Transverse colon (tissue), 4 donors: ENCODE measurements at regions not wholly inside any gene's neighbourhood (a gene's known extent, or its start where the extent isn't known, plus 50 kb on each side); places are given as distances from the start of the nearest gene placed in this dataset.
"Not testable (repeated sequence)": the region's sequence is repeated elsewhere in the genome, so short reads cannot be mapped to it uniquely, and the experiment has no call there.

Source experiments
- DNase-seq: peaks from one replicate; pipeline ENCODE4 v3.0.0-alpha.2; 2019
- H3K27ac ChIP-seq, 4 donors: fragments of 200-600 bp; sonication (generic); 2 replicates each; pipeline ENCODE4 v1.5.1; 2016 to 2018; ENCODE audit warnings: inconsistent platforms in 4 of 4
- H3K27me3 ChIP-seq: fragments of 200-600 bp; sonication (generic); 2 replicates; pipeline ENCODE4 v1.5.1; 2017; ENCODE audit warnings: inconsistent platforms
- H3K36me3 ChIP-seq, 4 donors: fragments of 200-600 bp; sonication (generic); 2 replicates each; pipeline ENCODE4 v1.5.1; 2017 to 2019; ENCODE audit warnings: inconsistent platforms in 4 of 4
- H3K4me1 ChIP-seq, 4 donors: fragments of 200-600 bp; sonication (generic); 2 replicates each; pipeline ENCODE4 v1.5.1; 2017 to 2020; ENCODE audit warnings: inconsistent platforms in 4 of 4
- H3K4me3 ChIP-seq, 4 donors: fragments of 200-600 bp; sonication (generic); 1 replicate in 1 of 4; 2 replicates in 3 of 4; pipeline versions ENCODE4 v1.5.1 to v1.6.1; 2017 to 2019; ENCODE audit warnings: inconsistent platforms in 4 of 4
- H3K9me3 ChIP-seq, 2 donors: fragments of 200-600 bp; sonication (generic); 2 replicates each; pipeline ENCODE4 v1.5.1; 2017 to 2019; ENCODE audit warnings: inconsistent platforms in 2 of 2
- EP300 ChIP-seq: sonication (generic); formaldehyde crosslinking; IDR thresholded peaks from one replicate; pipeline ENCODE4 v1.6.1; 2017; ENCODE audit warnings: antibody characterized with exemption, low read depth
- POLR2A ChIP-seq: fragments of 450-650 bp; IDR thresholded peaks from one replicate; pipeline ENCODE4 v1.6.1; 2016; ENCODE audit warnings: antibody characterized with exemption, mild to moderate bottlenecking, moderate library complexity
- POLR2AphosphoS5 ChIP-seq, 3 donors: sonication (generic); formaldehyde crosslinking; IDR thresholded peaks; one replicate each; pipeline ENCODE4 v1.6.1; 2016; ENCODE audit warnings: antibody characterized with exemption in 3 of 3
- WGBS, 2 donors: methylation state at CpG; one replicate each; pipeline ENCODE4 v1.1.5; 2018; ENCODE audit warnings: low coverage in 1 of 2; 5-methylcytosine and 5-hydroxymethylcytosine counted together
- in situ Hi-C, 4 donors: fragments of 200-750 bp; cut with MboI; loops; one replicate each; pipeline versions ENCODE4 v1.15.0 to v1.15.1; 2017; ENCODE audit warnings: low sequenced_read_pairs in 3 of 4, low pct_ligation_motif_present in 1 of 4, low pct_unique_long_range_greater_than_20kb in 1 of 4
- intact Hi-C: fragments of 100-400 bp; cut with DNase I; formaldehyde crosslinking; loops from one replicate; pipeline ENCODE4 v1.15.1; 2023; ENCODE audit warnings: low total_unique reads
- TF ChIP-seq, protein P1 (sequence below), 5 experiments: fragments of 200-600 bp in 3 of 5; fragments of 450-650 bp in 2 of 5; sonication (generic) in 3 of 5; IDR thresholded peaks; 1 replicate in 2 of 5; 2 replicates in 3 of 5; pipeline ENCODE4 v1.5.1; 2016 to 2017; ENCODE audit warnings: antibody characterized with exemption in 5 of 5, inconsistent platforms in 3 of 5, mild to moderate bottlenecking in 2 of 5, moderate library complexity in 1 of 5

DNA sequence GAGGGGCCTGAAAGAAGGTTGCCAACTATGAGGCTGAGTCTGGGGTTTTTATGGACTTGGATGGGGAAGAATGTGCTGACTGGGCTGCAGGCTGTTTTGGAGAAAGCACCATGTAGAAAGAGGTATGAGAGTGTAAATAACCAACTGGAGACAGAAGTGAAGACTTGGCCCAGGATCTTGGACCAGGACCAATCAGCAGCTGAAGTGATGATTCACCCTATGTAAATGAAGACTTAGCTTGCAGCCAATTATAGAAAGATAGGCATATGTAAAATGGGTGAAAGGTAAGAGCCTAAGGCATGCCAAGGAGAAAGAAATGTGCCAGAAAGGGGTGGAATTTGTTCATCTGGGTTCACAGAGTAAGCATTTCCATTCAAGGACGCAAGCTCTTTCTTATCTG is 856.7 kb upstream of the PRKX start:
- WGBS, 2 donors, result 60 to 64% methylated on average over 1 of the region's 1 CpG
- H3K9me3 ChIP-seq, result no peaks in the 10 kb centered on the region
- H3K4me1 ChIP-seq, result no peaks in the 10 kb centered on the region
- no peak overlapping the region for H3K4me3 ChIP-seq
- no peaks in the 10 kb centered on the region for H3K27me3 ChIP-seq
- H3K27ac ChIP-seq, result no peak overlapping the region
- DNase-seq, result no peak
- intact Hi-C loops, result no loop called here
- in situ Hi-C loops, result no loop called here
- TF ChIP-seq, protein P1, sequence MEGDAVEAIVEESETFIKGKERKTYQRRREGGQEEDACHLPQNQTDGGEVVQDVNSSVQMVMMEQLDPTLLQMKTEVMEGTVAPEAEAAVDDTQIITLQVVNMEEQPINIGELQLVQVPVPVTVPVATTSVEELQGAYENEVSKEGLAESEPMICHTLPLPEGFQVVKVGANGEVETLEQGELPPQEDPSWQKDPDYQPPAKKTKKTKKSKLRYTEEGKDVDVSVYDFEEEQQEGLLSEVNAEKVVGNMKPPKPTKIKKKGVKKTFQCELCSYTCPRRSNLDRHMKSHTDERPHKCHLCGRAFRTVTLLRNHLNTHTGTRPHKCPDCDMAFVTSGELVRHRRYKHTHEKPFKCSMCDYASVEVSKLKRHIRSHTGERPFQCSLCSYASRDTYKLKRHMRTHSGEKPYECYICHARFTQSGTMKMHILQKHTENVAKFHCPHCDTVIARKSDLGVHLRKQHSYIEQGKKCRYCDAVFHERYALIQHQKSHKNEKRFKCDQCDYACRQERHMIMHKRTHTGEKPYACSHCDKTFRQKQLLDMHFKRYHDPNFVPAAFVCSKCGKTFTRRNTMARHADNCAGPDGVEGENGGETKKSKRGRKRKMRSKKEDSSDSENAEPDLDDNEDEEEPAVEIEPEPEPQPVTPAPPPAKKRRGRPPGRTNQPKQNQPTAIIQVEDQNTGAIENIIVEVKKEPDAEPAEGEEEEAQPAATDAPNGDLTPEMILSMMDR (IDR thresholded peaks at IDR 0.05), result no peak
- TF ChIP-seq EP300, result no peak
- no peak for TF ChIP-seq POLR2A
- H3K36me3 ChIP-seq, result no peaks in the 10 kb centered on the region

DNA sequence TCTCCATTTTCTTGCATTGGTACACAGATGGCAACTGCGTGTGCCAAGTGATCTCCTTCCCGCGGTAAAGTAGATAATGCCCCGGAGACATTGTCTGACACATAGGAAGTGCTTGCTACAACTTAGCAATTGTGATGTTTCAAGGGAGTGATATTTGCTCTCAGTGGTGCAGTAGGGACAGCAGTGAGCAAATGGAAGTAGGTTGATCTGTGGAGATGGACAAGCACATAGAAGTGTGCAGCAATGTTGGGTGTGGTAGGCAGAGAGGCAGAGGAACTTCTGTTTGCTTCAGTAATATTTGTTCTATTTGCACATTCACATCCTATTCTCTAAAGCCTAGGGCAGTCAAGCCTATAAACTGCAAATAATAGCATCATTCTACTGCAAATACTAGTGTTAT is 846.7 kb upstream of the PRKX start:
- H3K27me3 ChIP-seq, result no peaks in the 10 kb centered on the region
- WGBS, 2 donors, result 92% methylated on average over 4 of the region's 4 CpGs; no CpG with 5 or more reads in 1 of the 2 donors
- TF ChIP-seq, protein P1 (IDR thresholded peaks at IDR 0.05), result no peak
- no peak for TF ChIP-seq EP300
- TF ChIP-seq POLR2AphosphoS5 (IDR thresholded peaks at IDR 0.05), result no peak
- TF ChIP-seq POLR2A, result no peak
- H3K4me1 ChIP-seq, result no peaks in the 10 kb centered on the region
- intact Hi-C loops, result no loop called here
- H3K9me3 ChIP-seq, result no peaks in the 10 kb centered on the region
- DNase-seq, result no peak
- H3K27ac ChIP-seq, result no peak overlapping the region
- in situ Hi-C loops, result no loop called here
- no peaks in the 10 kb centered on the region for H3K36me3 ChIP-seq
- no peak overlapping the region for H3K4me3 ChIP-seq

DNA sequence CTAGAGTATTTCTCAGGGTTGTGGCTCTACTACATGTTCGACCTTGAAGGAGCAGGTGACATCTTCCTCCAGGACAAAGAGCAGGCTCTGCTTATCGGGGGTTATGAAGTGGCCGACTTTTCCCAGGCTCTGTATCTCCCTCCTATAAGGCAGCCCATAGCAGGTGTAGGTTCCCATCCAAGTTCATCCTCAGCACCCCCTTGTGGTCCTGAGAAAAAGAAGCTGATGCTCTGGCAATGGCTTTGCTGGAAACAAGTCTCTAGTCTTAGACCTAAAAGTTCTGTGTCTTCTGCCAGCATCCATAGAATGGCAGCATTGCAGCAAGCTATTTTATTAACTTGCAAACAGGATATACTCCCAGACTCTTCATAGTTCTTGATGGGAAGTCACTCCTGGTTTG is 836.6 kb upstream of the PRKX start:
- no peak for DNase-seq
- H3K36me3 ChIP-seq, result no peaks in the 10 kb centered on the region
- no peaks in the 10 kb centered on the region for H3K27me3 ChIP-seq
- no peak overlapping the region for H3K27ac ChIP-seq
- no peaks in the 10 kb centered on the region for H3K9me3 ChIP-seq
- TF ChIP-seq EP300 (no peak), POLR2AphosphoS5 (IDR thresholded peaks at IDR 0.05) (no peak), POLR2A (no peak)
- TF ChIP-seq, protein P1 (IDR thresholded peaks at IDR 0.05), result no peak
- no peaks in the 10 kb centered on the region for H3K4me1 ChIP-seq
- 67 to 80% methylated on average over 1 to 3 of the region's 3 CpGs for WGBS, 2 donors
- intact Hi-C loops, result no loop called here
- in situ Hi-C loops, result no loop called here
- no peak overlapping the region for H3K4me3 ChIP-seq

DNA sequence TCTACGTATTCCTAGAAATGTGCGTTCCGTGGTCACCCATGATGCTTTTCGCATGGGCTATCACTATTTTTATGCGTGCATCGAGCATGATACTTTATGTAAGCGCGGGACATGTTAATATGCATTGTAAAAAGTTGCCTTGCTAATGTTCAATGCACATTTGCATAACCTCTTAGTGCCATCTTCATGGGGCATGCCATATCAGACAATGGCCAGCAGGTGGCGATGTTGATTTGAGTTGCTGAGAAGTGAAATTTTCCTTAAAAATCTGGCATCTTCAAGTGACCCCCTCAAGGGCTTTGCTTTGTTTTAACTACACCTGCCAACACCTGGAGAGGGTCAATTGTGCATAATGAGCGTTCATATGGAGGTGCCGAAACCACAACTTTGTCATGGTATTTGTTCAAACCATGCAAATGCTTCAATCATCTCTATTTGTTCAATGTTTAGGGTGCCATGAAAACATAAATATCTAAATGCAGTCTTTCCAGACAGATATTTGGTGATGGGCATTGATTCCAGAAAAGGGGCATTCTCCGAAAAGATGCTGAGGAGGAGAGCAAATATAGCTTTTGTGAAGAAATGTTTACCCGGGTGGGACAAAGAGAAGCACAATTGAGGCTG is 833.9 kb upstream of the PRKX start:
- Histone ChIP-seq H3K4me3 (no peak overlapping the region), H3K36me3 (no peaks in the 10 kb centered on the region), H3K27ac (no peak overlapping the region), H3K4me1 (no peaks in the 10 kb centered on the region), H3K27me3 (no peaks in the 10 kb centered on the region), H3K9me3 (no peaks in the 10 kb centered on the region)
- TF ChIP-seq EP300, result no peak
- TF ChIP-seq, protein P1 (IDR thresholded peaks at IDR 0.05), result peak; percentile 57 to 89 (median 71)
- intact Hi-C loops, result loop anchor here (10.0 kb wide), 1 partner anchor 567 kb away; no protein-coding TSS in a partner anchor
- in situ Hi-C loops, result no loop called here
- WGBS, 2 donors, result 43 to 69% methylated on average over 2 to 13 of the region's 13 CpGs
- peak; percentile 32 for DNase-seq

DNA sequence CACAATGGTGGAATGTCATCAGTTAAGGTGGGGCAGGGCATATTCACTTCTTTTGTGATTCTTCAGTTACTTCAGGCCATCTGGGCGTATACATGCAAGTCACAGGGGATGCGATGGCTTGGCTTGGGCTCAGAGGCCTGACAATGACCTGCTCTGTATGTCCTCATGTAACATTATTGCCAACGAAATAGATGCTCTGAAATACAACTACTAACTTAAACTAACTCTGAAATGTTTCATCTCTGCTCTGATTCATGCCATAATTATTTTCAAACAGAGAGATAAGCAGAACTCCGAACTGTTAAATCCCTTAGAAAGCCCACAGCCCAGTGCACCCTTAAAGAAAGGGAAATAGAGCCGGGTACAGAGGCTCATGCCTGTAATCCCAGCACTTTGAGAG is 832.7 kb upstream of the PRKX start:
- H3K9me3 ChIP-seq, DNase-seq, in situ Hi-C loops, H3K4me3 ChIP-seq, H3K36me3 ChIP-seq, H3K27ac ChIP-seq, H3K27me3 ChIP-seq, H3K4me1 ChIP-seq: not testable (repeated sequence)
- 56% methylated on average over 5 of the region's 5 CpGs; no CpG with 5 or more reads in 1 of the 2 donors for WGBS, 2 donors
- intact Hi-C loops, result loop anchor here (10.0 kb wide), 1 partner anchor 569 kb away; no protein-coding TSS in a partner anchor
